ENCODE measurements at regions not wholly inside any gene's neighbourhood (a gene's known extent, or its start where the extent isn't known, plus 50 kb on each side); places are given as distances from the start of the nearest gene placed in this dataset.

- no peaks in the 10 kb centered on the region for H3K9me3 ChIP-seq (ENCODE audit: control insufficient read depth in 1 of 2, insufficient read depth in 1 of 2, low read depth in 1 of 2, low read length in 2 of 2)
- intact Hi-C loops (cut with micrococcal nuclease) = no loop called here
- CTCF ChIA-PET = no interaction called here
- no peaks in the 10 kb centered on the region for H3K79me2 ChIP-seq (ENCODE audit: insufficient read depth, low read length)
- no peak overlapping the region for H3K9ac ChIP-seq (ENCODE audit: low read length)
- RAD21 ChIA-PET (ENCODE audit: low non-redundant PET in 1 of 2, low total read pairs in 2 of 2, uncharacterized antibody in 2 of 2, unreplicated experiment in 2 of 2) = no interaction called here
- H3K36me3 ChIP-seq (ENCODE audit: control insufficient read depth in 1 of 2, insufficient read depth in 2 of 2, low read length in 2 of 2) = no peaks in the 10 kb centered on the region
- H3K4me3 ChIP-seq (replicated peaks in 1 of 2; ENCODE audit: low read depth in 1 of 2, low read length in 2 of 2) = no peak overlapping the region
- BruUV-seq (replicated peaks) = no TSS peak
- no peak overlapping the region for H2AFZ ChIP-seq (ENCODE audit: low read depth, low read length, poor library complexity, severe bottlenecking)
- no peaks in the 10 kb centered on the region for H3K9me2 ChIP-seq (ENCODE audit: insufficient read depth)
- no peaks in the 10 kb centered on the region for H4K20me1 ChIP-seq (ENCODE audit: insufficient read depth)
- ATAC-seq (no peak), DNase-seq (ENCODE audit: low read depth, low spot score) (no peak)
- H3K27ac ChIP-seq (ENCODE audit: low read depth, low read length) = no peak overlapping the region
- POLR2A ChIA-PET = no interaction called here
- H3K27me3 ChIP-seq (ENCODE audit: insufficient read depth, low read length) = no peaks in the 10 kb centered on the region
- H3K4me2 ChIP-seq (ENCODE audit: low read length) = no peak overlapping the region
- TF ChIP-seq CTCF (IDR thresholded peaks at IDR 0.05 in 2 of 3, conservative IDR thresholded peaks at IDR 0.05 in 1 of 3; ENCODE audit: borderline replicate concordance in 1 of 3, insufficient read depth in 1 of 3, low read depth in 2 of 3, low read length in 2 of 3) = no peak
- no peak for TF ChIP-seq SIN3A (IDR thresholded peaks at IDR 0.05; ENCODE audit: low read depth)
- TF ChIP-seq SP1 (IDR thresholded peaks at IDR 0.05; ENCODE audit: low read depth) = no peak
- TF ChIP-seq, protein P1, sequence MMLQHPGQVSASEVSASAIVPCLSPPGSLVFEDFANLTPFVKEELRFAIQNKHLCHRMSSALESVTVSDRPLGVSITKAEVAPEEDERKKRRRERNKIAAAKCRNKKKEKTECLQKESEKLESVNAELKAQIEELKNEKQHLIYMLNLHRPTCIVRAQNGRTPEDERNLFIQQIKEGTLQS (IDR thresholded peaks at IDR 0.05) = no peak
- TF ChIP-seq FOSL1 (IDR thresholded peaks at IDR 0.05; ENCODE audit: low read depth) = no peak
- TF ChIP-seq TCF7L2 (IDR thresholded peaks at IDR 0.05; ENCODE audit: borderline replicate concordance, extremely low read depth, insufficient read depth, insufficient read length) = no peak
- no peak for TF ChIP-seq JUND (IDR thresholded peaks at IDR 0.05)
- TF ChIP-seq ELF1 (IDR thresholded peaks at IDR 0.05; ENCODE audit: borderline replicate concordance, low read depth) = no peak
- TF ChIP-seq ZNF274 (IDR thresholded peaks at IDR 0.05; ENCODE audit: low read depth, low read length) = no peak
- no peak for TF ChIP-seq ZFX (IDR thresholded peaks at IDR 0.05)
- TF ChIP-seq ZBTB33 (IDR thresholded peaks at IDR 0.05; ENCODE audit: extremely low read depth, insufficient replicate concordance, low read length) = no peak
- H3K4me1 ChIP-seq (ENCODE audit: control insufficient read depth in 1 of 2, insufficient read depth in 2 of 2, low read length in 2 of 2) = no peaks in the 10 kb centered on the region
Observed at GRCh38 chrX:20481632-20482031, 214.9 kb upstream of the RPS6KA3 start.
